HFFc6 (cell line): ENCODE measurements at regions not wholly inside any gene's neighbourhood (a gene's known extent, or its start where the extent isn't known, plus 50 kb on each side); places are given as distances from the start of the nearest gene placed in this dataset.
"Not testable (repeated sequence)": the region's sequence is repeated elsewhere in the genome, so short reads cannot be mapped to it uniquely, and the experiment has no call there.

Experiments used
- DNase-seq: peaks from one replicate; pipeline ENCODE4 v3.0.0-alpha.2; 2018
- H3K27ac Mint-ChIP-seq: 2 replicates; pipeline ENCODE4 v1.8.0; 2020; ENCODE audit warnings: mild to moderate bottlenecking, mixed read lengths
- H3K27me3 Mint-ChIP-seq: 2 replicates; pipeline ENCODE4 v1.8.0; 2021; ENCODE audit warnings: mild to moderate bottlenecking, moderate library complexity, mixed read lengths; ENCODE audit not compliant: insufficient read depth
- H3K36me3 Mint-ChIP-seq: 2 replicates; pipeline ENCODE4 v1.8.0; 2021; ENCODE audit warnings: low read depth, mixed read lengths
- H3K4me1 Mint-ChIP-seq: 2 replicates; pipeline ENCODE4 v1.8.0; 2020; ENCODE audit warnings: low read depth, mixed read lengths
- H3K4me3 Mint-ChIP-seq: 2 replicates; pipeline ENCODE4 v1.8.0; 2020; ENCODE audit warnings: mild to moderate bottlenecking, moderate library complexity, mixed read lengths
- H3K9me3 Mint-ChIP-seq: 2 replicates; pipeline ENCODE4 v1.8.0; 2020; ENCODE audit warnings: mild to moderate bottlenecking, mixed read lengths
- TF ChIP-seq, protein P1 (sequence below): fragments of 200-600 bp; sonication (generic); IDR thresholded peaks from 2 replicates; pipeline ENCODE4 v1.5.0; 2021; ENCODE audit warnings: antibody characterized with exemption, mild to moderate bottlenecking

GRCh38 chr6:153302133-153302532 lies 171.1 kb upstream of the RGS17 start:
- peaks cover 6% of the 10 kb centered on the region; the same call in 1 of the 2 replicates for H3K9me3 Mint-ChIP-seq
- no peak overlapping the region for H3K27ac Mint-ChIP-seq
- TF ChIP-seq, protein P1, sequence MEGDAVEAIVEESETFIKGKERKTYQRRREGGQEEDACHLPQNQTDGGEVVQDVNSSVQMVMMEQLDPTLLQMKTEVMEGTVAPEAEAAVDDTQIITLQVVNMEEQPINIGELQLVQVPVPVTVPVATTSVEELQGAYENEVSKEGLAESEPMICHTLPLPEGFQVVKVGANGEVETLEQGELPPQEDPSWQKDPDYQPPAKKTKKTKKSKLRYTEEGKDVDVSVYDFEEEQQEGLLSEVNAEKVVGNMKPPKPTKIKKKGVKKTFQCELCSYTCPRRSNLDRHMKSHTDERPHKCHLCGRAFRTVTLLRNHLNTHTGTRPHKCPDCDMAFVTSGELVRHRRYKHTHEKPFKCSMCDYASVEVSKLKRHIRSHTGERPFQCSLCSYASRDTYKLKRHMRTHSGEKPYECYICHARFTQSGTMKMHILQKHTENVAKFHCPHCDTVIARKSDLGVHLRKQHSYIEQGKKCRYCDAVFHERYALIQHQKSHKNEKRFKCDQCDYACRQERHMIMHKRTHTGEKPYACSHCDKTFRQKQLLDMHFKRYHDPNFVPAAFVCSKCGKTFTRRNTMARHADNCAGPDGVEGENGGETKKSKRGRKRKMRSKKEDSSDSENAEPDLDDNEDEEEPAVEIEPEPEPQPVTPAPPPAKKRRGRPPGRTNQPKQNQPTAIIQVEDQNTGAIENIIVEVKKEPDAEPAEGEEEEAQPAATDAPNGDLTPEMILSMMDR: no peak
- H3K4me1 Mint-ChIP-seq: no peaks in the 10 kb centered on the region
- no peak overlapping the region for H3K4me3 Mint-ChIP-seq
- H3K27me3 Mint-ChIP-seq: no peaks in the 10 kb centered on the region; the same call in 1 of the 2 replicates
- no peak for DNase-seq
- no peaks in the 10 kb centered on the region for H3K36me3 Mint-ChIP-seq

GRCh38 chr6:153301602-153302001 lies 170.5 kb upstream of the RGS17 start:
- no peaks in the 10 kb centered on the region; the same call in 1 of the 2 replicates for H3K27me3 Mint-ChIP-seq
- no peaks in the 10 kb centered on the region for H3K36me3 Mint-ChIP-seq
- no peaks in the 10 kb centered on the region for H3K4me1 Mint-ChIP-seq
- H3K27ac Mint-ChIP-seq: no peak overlapping the region
- peaks cover 6% of the 10 kb centered on the region; the same call in 1 of the 2 replicates for H3K9me3 Mint-ChIP-seq
- DNase-seq: no peak
- TF ChIP-seq, protein P1: no peak
- no peak overlapping the region for H3K4me3 Mint-ChIP-seq

DNA sequence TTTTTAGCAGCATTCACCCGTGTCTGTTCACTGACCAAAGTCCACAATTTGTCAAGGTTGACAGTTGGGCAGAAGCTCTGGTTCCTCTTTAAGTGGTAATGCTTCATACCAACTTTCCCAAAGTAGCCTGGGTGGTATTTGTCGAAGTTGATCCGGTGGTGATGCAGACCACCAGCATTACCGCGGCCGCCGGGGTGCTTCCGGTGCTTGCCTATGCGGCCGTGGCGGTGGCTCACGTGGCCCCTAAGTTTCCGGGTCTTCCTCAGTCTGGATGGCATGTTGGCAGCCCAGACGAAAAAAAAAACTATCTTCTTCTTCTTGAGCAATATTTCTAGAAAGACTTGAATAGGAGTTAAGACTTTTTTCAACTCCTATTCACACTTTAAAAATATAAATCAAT lies 151.4 kb upstream of the RGS17 start:
- not testable (repeated sequence) for H3K27me3 Mint-ChIP-seq, DNase-seq, H3K27ac Mint-ChIP-seq, H3K4me3 Mint-ChIP-seq, H3K4me1 Mint-ChIP-seq, H3K36me3 Mint-ChIP-seq
- H3K9me3 Mint-ChIP-seq: peaks cover 13% of the 10 kb centered on the region

GRCh38 chr6:153275997-153276396 lies 144.9 kb upstream of the RGS17 start:
- TF ChIP-seq, protein P1: no peak
- H3K9me3 Mint-ChIP-seq: peaks cover 25% of the 10 kb centered on the region
- no peaks in the 10 kb centered on the region for H3K4me1 Mint-ChIP-seq
- H3K27ac Mint-ChIP-seq: no peak overlapping the region
- H3K36me3 Mint-ChIP-seq: no peaks in the 10 kb centered on the region
- H3K4me3 Mint-ChIP-seq: no peak overlapping the region
- no peaks in the 10 kb centered on the region for H3K27me3 Mint-ChIP-seq
- DNase-seq: no peak

GRCh38 chr6:153272201-153272980 lies 141.3 kb upstream of the RGS17 start:
- TF ChIP-seq, protein P1: no peak
- H3K36me3 Mint-ChIP-seq: no peaks in the 10 kb centered on the region
- no peak overlapping the region for H3K27ac Mint-ChIP-seq
- H3K4me1 Mint-ChIP-seq: no peaks in the 10 kb centered on the region
- peaks cover 43% of the 10 kb centered on the region for H3K9me3 Mint-ChIP-seq
- H3K27me3 Mint-ChIP-seq: no peaks in the 10 kb centered on the region
- no peak for DNase-seq
- H3K4me3 Mint-ChIP-seq: no peak overlapping the region

- Mint-ChIP-seq H3K9me3 (peaks cover 17% of the 10 kb centered on the region), H3K36me3 (no peaks in the 10 kb centered on the region), H3K27me3 (no peaks in the 10 kb centered on the region), H3K27ac (no peak overlapping the region), H3K4me3 (no peak overlapping the region), H3K4me1 (no peaks in the 10 kb centered on the region)
- TF ChIP-seq, protein P1: no peak
- DNase-seq: no peak
Measured at GRCh38 chr6:153263489-153263888, 132.4 kb upstream of the RGS17 start.
